HG02970 (cell line): ENCODE measurements at regions not wholly inside any gene's neighbourhood (a gene's known extent, or its start where the extent isn't known, plus 50 kb on each side); places are given as distances from the start of the nearest gene placed in this dataset.

Experiments used
- ATAC-seq: cut with Tn5 transposase; IDR thresholded peaks from one replicate; pipeline ENCODE4 v1.9.1; 2021; ENCODE audit warnings: mild to moderate bottlenecking, moderate library complexity, moderate number of reproducible peaks; ENCODE audit not compliant: unreplicated experiment, low FRiP score

- no peak for ATAC-seq
These were observed 1597.9 kb upstream of the ACVR2A start for GRCh38 chr2:146246736-146247523.

- no peak for ATAC-seq
These were observed 1598.7 kb upstream of the ACVR2A start for GRCh38 chr2:146246002-146246735.

DNA sequence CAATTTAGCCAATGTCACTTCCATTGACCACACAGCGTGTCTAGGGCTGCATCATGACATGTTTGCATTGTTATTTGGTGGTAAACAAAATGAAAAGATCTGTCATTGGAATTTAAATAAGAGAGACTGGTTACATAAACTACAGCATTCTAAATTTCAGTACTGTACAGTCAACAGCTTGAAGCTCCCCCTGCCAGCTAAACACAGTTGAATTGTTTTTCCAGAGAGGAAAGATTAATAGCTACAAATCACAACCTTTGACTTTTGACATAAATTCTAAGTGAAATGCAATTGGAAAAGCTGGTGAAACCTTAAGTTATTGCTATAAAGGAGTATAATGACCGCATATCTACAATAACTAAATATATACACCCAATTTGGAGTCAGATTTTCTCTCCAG, 1600.0 kb upstream of the ACVR2A start:
- no peak for ATAC-seq

DNA sequence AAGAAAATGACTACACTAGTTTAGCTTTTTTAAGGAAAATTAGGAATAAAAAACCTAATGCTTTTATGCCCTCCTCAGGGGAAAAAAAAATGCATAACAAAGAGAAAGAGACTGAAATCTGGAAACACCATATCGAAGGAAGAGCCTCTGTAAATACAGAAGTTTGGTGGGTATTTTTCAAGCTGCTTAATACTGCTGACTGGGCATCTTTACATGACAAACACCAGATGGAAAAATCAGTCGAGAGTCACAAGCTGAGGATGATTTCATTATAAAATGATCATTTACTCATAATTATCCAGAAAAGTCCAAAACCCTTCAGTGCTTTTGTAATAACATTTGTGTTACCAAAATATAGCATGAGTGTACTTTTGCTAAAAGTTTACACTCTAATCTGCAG, 1600.7 kb upstream of the ACVR2A start:
- no peak for ATAC-seq

DNA sequence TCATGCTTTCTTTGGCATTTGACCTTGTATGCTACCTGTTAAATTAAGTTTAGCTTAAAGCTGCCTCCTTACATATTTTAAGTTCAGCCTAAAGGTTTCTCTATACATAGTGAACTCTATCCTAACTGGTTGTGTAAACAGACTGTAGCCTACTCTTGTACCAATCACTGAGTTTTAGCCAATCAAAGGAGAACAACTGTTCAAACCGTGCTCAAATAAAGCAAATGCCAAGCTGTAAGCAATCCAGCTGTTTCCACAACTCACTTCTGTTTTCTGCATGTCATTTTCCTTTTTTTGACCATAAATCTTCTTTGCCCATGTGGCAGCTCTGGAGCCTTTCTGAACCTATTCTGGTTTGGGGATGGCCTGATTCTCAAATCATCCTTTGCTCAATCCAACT, 1603.8 kb upstream of the ACVR2A start:
- no peak for ATAC-seq

DNA sequence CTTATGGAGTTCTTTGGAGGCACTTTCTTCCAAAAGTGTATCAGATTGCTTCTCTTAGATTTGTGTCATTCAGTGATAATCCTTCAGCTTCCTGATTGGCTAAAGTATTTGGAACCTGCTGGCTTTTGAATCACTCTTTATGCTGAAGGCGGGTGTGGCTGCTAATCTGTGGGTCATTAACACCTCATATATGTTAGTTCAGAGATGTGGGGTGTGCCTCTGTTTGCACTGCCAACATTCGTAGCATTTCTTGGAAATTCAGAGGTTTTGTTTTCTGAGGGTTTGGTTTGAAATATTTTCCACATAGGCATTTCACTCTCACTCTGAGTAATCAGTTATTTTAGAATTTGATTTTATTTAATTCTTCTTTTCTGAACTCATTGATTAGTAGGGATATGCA, 1604.4 kb upstream of the ACVR2A start:
- ATAC-seq, result no peak

- no peak for ATAC-seq
These were observed 1605.3 kb upstream of the ACVR2A start for GRCh38 chr2:146239392-146240135.

- no peak for ATAC-seq
These were observed 1606.4 kb upstream of the ACVR2A start for GRCh38 chr2:146238254-146238966.

DNA sequence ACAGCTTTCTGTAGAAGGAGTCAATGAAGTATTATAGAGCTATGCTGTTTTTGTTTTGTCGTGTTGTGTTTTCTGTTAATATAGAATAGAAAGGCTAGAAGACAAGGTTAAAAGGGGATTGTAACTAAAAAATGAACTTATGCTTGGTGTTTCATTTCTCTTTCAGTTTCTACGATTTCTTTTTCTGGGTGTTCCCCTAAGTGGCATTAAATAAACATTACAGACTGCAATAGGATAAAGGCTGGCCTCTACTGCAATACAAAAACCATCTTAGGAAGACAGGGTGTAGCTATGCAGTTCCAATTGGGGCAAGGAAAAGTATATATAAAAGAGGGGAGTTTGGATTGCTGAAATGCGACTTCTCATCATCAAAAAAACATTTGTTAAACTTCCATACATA, 1609.7 kb upstream of the ACVR2A start:
- ATAC-seq, result no peak

- no peak for ATAC-seq
These were observed 1615.2 kb upstream of the ACVR2A start for GRCh38 chr2:146229508-146230155.

- ATAC-seq, result peak; percentile 61
These were observed 1616.3 kb upstream of the ACVR2A start for GRCh38 chr2:146228466-146229058.

- no peak for ATAC-seq
These were observed 1616.8 kb upstream of the ACVR2A start for GRCh38 chr2:146228020-146228393.

DNA sequence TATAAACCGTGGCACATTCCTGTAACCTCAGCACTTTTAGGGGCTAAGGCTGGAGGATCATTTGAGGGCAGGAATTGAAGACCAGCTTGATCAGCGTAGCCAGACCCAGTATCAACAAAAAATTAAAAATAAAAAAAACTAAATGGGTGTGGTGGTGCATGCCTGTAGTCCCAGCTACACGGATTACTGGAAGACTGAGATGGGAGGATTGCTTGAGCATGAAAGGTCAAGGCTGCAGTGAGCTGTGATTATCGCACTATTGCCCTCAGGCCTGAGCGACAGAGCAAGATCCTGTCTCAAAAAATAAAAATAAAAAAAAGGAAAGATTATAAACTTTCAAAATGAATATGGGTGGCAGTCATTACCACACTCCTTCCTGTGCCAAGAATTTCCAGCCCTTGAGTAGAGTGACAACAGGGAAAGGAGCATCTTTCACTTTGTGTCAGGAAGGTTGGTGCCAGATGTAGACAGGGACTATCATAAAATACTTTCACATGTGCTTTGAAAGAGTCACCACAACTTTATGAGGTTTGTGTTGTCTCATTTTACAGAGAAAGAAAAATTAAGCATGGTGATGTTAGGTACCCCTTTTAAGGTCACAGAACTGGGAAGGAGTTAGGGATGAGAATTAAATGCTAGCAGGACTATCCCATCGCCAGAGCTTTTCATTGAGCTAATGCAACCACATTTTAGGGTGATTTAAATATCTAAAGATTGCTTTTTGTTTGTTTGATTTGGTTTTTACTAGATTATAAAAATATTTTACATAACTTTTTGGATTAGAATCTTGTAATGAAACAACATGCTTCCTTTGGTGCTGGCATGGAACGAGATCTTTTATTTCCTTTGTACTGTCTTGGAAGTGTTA, 1617.4 kb upstream of the ACVR2A start:
- no peak for ATAC-seq

DNA sequence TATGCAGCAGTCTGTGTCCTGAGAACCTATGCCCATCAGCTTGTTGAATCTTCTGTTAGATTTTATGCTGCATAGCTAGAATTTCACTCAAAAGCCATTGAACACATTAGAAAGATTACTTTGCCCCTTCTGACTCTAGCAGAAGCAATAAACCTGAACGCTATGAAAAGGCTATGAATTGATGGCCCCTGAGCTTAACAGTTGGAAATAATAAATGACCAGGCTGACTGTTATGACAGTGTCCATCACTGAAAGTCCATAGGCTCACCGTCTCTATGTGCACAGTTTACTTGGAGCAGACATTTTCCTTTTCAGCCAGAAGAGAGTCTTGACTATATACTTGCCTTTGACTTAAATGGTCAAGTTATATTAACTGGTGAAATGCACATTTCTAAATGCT, 1618.8 kb upstream of the ACVR2A start:
- no peak for ATAC-seq

GRCh38 chr2:146221826-146222225, 1623.0 kb upstream of the ACVR2A start:
- no peak for ATAC-seq

DNA sequence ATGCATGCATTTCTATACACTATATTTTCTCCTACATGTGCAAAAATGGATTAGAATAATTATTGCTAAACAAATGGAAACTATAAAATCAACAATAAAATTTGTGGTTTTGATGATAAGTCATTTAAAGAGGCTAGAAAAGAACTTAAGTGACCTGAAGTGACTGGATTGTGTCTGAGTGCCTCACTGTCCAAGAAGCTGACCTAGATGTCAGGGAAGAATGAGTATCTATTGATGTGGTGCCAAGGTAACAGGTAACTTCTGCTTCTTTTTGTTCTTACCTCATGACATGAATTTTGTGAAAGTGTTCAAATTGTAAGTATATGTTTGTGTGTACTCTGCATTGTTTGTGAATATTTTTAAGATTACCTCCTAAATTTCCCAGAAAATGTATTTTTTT, 1623.9 kb upstream of the ACVR2A start:
- no peak for ATAC-seq

DNA sequence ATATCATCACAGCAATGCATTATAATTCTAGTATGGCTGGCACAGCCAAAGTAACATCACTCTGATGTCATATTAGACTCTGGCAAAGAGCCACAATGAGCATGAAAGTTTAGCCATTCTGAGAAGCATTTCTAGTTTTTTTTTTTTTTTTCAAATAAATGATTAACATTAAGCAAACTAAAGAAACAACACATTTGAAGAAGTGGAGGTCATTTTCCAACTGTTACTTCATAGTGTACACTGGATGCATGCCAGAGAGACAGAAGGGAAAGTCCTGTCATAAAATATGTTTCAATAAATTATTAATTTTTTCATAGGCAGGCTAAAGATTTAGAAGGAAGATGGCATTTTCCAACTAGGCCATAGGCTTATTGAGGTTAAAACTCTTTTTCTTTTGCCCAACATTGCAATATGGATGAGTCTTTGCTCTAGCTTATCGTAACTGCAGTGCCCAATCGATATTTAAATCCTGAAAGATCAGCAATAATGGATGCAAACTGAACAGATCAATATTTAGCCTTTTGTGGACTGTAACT, 1630.4 kb upstream of the ACVR2A start:
- no peak for ATAC-seq

- no peak for ATAC-seq
These were observed 1631.2 kb upstream of the ACVR2A start for GRCh38 chr2:146213674-146214073.

DNA sequence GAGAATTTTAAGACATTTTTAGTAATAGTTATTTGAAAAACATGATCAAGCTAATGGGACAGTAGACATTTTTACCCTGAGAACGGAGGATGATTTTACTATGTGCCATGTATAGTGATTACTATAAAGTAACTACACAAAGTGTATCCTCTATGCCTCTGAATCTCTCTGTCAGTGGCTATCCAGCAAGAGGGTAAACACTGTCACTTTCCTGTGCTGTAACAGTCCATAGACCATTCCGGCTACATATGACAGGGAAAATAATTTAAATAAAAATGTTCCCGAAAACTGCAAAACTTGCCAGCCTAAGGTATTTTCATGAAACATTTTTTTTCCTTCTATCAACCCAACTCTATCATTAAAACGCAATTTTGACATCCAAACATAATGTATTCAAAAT, 1632.2 kb upstream of the ACVR2A start:
- no peak for ATAC-seq
